ENCODE measurements at regions not wholly inside any gene's neighbourhood (a gene's known extent, or its start where the extent isn't known, plus 50 kb on each side); places are given as distances from the start of the nearest gene placed in this dataset.

GRCh38 chr9:108675708-108676107 lies 180.1 kb downstream of the ACTL7B start:
- Histone ChIP-seq H3K36me3 (no peaks in the 10 kb centered on the region), H3K9me3 (no peaks in the 10 kb centered on the region), H3K4me3 (no peak overlapping the region), H3K4me1 (no peaks in the 10 kb centered on the region), H3K27me3 (no peaks in the 10 kb centered on the region), H3K27ac (no peak overlapping the region)
- WGBS (ENCODE audit: insufficient coverage, low coverage, low lambda C conversion rate, missing lambda C conversion rate) = 60% methylated on average over 2 of the region's 2 CpGs
- TF ChIP-seq POLR2A (IDR thresholded peaks at IDR 0.05) = no peak
- no peak for TF ChIP-seq CTCF (IDR thresholded peaks at IDR 0.05)
- no peak for DNase-seq
- no peak for ATAC-seq
- intact Hi-C loops (cut with DNase I) = no loop called here

DNA sequence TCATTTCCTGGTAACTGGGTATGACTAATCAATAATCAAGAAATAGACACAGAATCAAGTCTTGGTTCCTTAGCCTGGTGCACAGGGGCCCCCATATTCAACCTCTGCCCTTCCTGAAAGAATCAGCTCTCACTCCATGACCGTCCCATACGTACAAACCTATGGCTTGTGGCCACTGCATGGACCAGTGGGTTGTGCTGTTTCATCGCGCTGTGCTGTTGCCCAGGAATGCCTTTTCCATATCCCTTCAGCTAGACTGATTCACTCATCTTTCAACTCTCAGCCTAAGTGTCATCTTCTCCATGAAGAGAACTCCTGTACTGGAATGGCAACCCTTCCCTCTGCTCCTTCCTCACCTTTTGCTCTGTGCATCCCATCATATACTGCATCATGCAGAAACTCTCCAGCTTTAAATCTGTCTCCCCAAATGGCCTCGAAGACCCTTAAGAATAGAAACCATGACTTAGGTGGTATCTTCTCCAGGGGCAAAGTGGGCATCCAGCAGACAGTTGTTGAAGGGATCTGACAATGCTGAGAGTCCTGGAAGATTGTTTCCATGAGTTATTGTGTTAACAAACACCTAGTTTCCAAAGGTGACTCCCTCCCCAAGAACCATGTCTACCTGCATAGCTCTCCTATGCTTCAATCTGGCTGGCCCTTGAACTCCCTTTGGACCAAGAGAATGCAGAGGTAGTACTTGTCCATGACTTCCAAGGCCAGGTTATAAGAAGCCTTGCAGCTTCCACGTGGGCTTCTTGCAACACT lies 180.8 kb downstream of the ACTL7B start:
- no peak for ATAC-seq
- no peak overlapping the region for H3K4me3 ChIP-seq
- no peaks in the 10 kb centered on the region for H3K36me3 ChIP-seq
- H3K27me3 ChIP-seq = no peaks in the 10 kb centered on the region
- WGBS (ENCODE audit: insufficient coverage, low coverage, low lambda C conversion rate, missing lambda C conversion rate) = 78% methylated on average over 5 of the region's 6 CpGs
- TF ChIP-seq CTCF (IDR thresholded peaks at IDR 0.05) (no peak), POLR2A (IDR thresholded peaks at IDR 0.05) (no peak)
- DNase-seq = no peak
- no peaks in the 10 kb centered on the region for H3K9me3 ChIP-seq
- no peak overlapping the region for H3K27ac ChIP-seq
- intact Hi-C loops (cut with DNase I) = no loop called here
- H3K4me1 ChIP-seq = no peaks in the 10 kb centered on the region

DNA sequence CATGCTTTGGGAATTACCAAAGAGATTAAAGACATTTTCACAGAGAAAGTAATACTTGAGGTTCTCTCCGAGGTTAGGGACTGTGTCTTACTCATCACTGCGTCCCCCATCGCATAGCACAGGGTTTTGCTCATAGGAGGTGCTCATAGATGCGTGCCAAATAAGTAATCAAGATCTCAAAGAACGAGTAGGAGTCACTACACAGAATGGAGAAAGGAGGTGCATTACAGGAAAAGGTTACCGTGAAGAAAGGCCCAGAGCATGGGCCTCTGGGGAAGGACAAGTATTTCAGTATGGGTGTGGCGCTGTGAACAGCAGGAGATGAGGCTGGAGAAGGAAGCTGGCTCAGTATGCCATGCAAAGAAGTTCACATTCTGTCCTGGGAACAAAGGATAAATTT lies 182.4 kb downstream of the ACTL7B start:
- intact Hi-C loops (cut with DNase I) = no loop called here
- Histone ChIP-seq H3K27ac (no peak overlapping the region), H3K4me3 (no peak overlapping the region), H3K9me3 (no peaks in the 10 kb centered on the region), H3K36me3 (no peaks in the 10 kb centered on the region), H3K4me1 (no peaks in the 10 kb centered on the region), H3K27me3 (no peaks in the 10 kb centered on the region)
- ATAC-seq = no peak
- DNase-seq = no peak
- WGBS (ENCODE audit: insufficient coverage, low coverage, low lambda C conversion rate, missing lambda C conversion rate) = 71% methylated on average over 7 of the region's 7 CpGs
- TF ChIP-seq POLR2A (IDR thresholded peaks at IDR 0.05) = no peak
- no peak for TF ChIP-seq CTCF (IDR thresholded peaks at IDR 0.05)

GRCh38 chr9:108672475-108673190 lies 183.2 kb downstream of the ACTL7B start:
- no peaks in the 10 kb centered on the region for H3K36me3 ChIP-seq
- no peak overlapping the region for H3K27ac ChIP-seq
- WGBS (ENCODE audit: insufficient coverage, low coverage, low lambda C conversion rate, missing lambda C conversion rate) = 70% methylated on average over 7 of the region's 7 CpGs
- H3K4me1 ChIP-seq = no peaks in the 10 kb centered on the region
- H3K27me3 ChIP-seq = no peaks in the 10 kb centered on the region
- H3K4me3 ChIP-seq = no peak overlapping the region
- DNase-seq (no peak), ATAC-seq (no peak)
- intact Hi-C loops (cut with DNase I) = no loop called here
- TF ChIP-seq POLR2A (IDR thresholded peaks at IDR 0.05) (no peak), CTCF (IDR thresholded peaks at IDR 0.05) (no peak)
- H3K9me3 ChIP-seq = no peaks in the 10 kb centered on the region

All from right lobe of liver (tissue), 6 donors.